Fibroblast of lung (primary cell): ENCODE measurements at regions not wholly inside any gene's neighbourhood (a gene's known extent, or its start where the extent isn't known, plus 50 kb on each side); places are given as distances from the start of the nearest gene placed in this dataset.

Experiments
- DNase-seq, 2 donors: peaks; one replicate each; pipeline versions ENCODE4 v3.0.0 to v3.0.0-alpha.2; 2010; ENCODE audit warnings: low read depth in 2 of 2
- H2AFZ ChIP-seq: 2 replicates; pipeline ENCODE4 v1.5.1; 2012; ENCODE audit warnings: low read length, control low read depth, inconsistent platforms
- H3K27ac ChIP-seq: 2 replicates; pipeline ENCODE4 v1.5.1; 2011; ENCODE audit warnings: low read length, control low read depth; ENCODE audit not compliant: insufficient read depth
- H3K27me3 ChIP-seq: 2 replicates; pipeline ENCODE4 v1.5.1; 2011; ENCODE audit warnings: mild to moderate bottlenecking, low read length; ENCODE audit not compliant: control insufficient read depth, insufficient read depth
- H3K36me3 ChIP-seq: 2 replicates; pipeline ENCODE4 v1.5.1; 2011; ENCODE audit warnings: low read length; ENCODE audit not compliant: control insufficient read depth, insufficient read depth
- H3K4me1 ChIP-seq: 2 replicates; pipeline ENCODE4 v1.5.1; 2011; ENCODE audit warnings: low read length; ENCODE audit not compliant: control insufficient read depth, insufficient read depth; ENCODE audit errors: extremely low read depth
- H3K4me2 ChIP-seq: 2 replicates; pipeline ENCODE4 v1.5.1; 2011; ENCODE audit warnings: low read length, control low read depth; ENCODE audit not compliant: insufficient read depth; ENCODE audit errors: extremely low read depth
- H3K4me3 ChIP-seq, 4 experiments: fragments of 200-600 bp in 1 of 4; sonication (generic) in 1 of 4; replicated peaks in 1 of 4; 2 replicates each; pipeline ENCODE4 v1.5.1; 2011 to 2016; ENCODE audit warnings: low read length in 4 of 4, low read depth in 3 of 4, mild to moderate bottlenecking in 3 of 4, control low read depth in 2 of 4, inconsistent platforms in 1 of 4, mixed read lengths in 1 of 4; ENCODE audit not compliant: insufficient read depth in 1 of 4; ENCODE audit errors: control extremely low read depth in 1 of 4
- H3K79me2 ChIP-seq: 2 replicates; pipeline ENCODE4 v1.5.1; 2012; ENCODE audit warnings: mild to moderate bottlenecking, low read length, inconsistent platforms; ENCODE audit not compliant: control insufficient read depth, insufficient read depth
- H3K9ac ChIP-seq: 2 replicates; pipeline ENCODE4 v1.5.1; 2011; ENCODE audit warnings: mild to moderate bottlenecking, low read length, control low read depth; ENCODE audit not compliant: insufficient read depth
- H3K9me3 ChIP-seq: 2 replicates; pipeline ENCODE4 v1.5.1; 2012; ENCODE audit warnings: low read depth, low read length; ENCODE audit not compliant: control insufficient read depth, insufficient read depth
- H4K20me1 ChIP-seq: 2 replicates; pipeline ENCODE4 v1.5.1; 2011; ENCODE audit warnings: low read length; ENCODE audit not compliant: control insufficient read depth, insufficient read depth; ENCODE audit errors: extremely low read depth
- EZH2 ChIP-seq: IDR thresholded peaks from 2 replicates; pipeline ENCODE4 v1.5.1; 2012; ENCODE audit warnings: low read length, control low read depth, mild to moderate bottlenecking; ENCODE audit errors: missing control alignments
- TF ChIP-seq, protein P1 (sequence below), 2 donors: IDR thresholded peaks in 1 of 2; conservative IDR thresholded peaks in 1 of 2; 1 replicate in 1 of 2; 2 replicates in 1 of 2; pipeline ENCODE4 v1.5.1; 2011 to 2012; ENCODE audit warnings: low read length in 2 of 2, control low read depth in 1 of 2, inconsistent platforms in 1 of 2, low read depth in 1 of 2, mild to moderate bottlenecking in 1 of 2

DNA sequence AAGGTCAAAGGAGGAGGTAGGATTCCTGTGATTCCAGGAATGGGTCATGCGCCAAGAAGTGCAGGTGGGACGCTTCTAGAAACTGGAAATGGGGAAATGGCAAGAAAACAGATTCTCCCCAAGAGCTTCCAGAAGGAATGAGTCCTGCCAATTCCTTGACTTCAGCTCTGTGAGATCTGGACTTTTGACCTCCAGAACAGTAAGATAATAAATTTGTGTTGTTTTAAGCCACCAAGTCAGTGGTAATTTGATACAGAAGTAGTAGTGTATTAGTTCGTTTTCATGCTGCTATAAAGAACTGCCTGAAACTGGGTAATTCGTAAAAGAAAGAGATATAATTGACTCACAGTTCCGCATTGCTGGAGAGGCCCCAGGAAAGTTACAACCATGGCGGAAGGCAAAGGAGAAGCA is 178.6 kb upstream of the GALNT17 start:
- Histone ChIP-seq H3K36me3 (no peaks in the 10 kb centered on the region), H3K4me3 (no peak overlapping the region), H3K79me2 (no peaks in the 10 kb centered on the region), H4K20me1 (no peaks in the 10 kb centered on the region), H2AFZ (no peak overlapping the region), H3K9me3 (no peaks in the 10 kb centered on the region), H3K9ac (no peak overlapping the region), H3K4me2 (no peak overlapping the region), H3K27me3 (no peaks in the 10 kb centered on the region), H3K4me1 (no peaks in the 10 kb centered on the region), H3K27ac (no peak overlapping the region)
- TF ChIP-seq, protein P1, sequence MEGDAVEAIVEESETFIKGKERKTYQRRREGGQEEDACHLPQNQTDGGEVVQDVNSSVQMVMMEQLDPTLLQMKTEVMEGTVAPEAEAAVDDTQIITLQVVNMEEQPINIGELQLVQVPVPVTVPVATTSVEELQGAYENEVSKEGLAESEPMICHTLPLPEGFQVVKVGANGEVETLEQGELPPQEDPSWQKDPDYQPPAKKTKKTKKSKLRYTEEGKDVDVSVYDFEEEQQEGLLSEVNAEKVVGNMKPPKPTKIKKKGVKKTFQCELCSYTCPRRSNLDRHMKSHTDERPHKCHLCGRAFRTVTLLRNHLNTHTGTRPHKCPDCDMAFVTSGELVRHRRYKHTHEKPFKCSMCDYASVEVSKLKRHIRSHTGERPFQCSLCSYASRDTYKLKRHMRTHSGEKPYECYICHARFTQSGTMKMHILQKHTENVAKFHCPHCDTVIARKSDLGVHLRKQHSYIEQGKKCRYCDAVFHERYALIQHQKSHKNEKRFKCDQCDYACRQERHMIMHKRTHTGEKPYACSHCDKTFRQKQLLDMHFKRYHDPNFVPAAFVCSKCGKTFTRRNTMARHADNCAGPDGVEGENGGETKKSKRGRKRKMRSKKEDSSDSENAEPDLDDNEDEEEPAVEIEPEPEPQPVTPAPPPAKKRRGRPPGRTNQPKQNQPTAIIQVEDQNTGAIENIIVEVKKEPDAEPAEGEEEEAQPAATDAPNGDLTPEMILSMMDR (conservative IDR thresholded peaks at IDR 0.05 in 1 of 2, IDR thresholded peaks at IDR 0.05 in 1 of 2; ENCODE audit: low read depth in 1 of 2, low read length in 2 of 2) = no peak
- TF ChIP-seq EZH2 = no peak
- no peak for DNase-seq

DNA sequence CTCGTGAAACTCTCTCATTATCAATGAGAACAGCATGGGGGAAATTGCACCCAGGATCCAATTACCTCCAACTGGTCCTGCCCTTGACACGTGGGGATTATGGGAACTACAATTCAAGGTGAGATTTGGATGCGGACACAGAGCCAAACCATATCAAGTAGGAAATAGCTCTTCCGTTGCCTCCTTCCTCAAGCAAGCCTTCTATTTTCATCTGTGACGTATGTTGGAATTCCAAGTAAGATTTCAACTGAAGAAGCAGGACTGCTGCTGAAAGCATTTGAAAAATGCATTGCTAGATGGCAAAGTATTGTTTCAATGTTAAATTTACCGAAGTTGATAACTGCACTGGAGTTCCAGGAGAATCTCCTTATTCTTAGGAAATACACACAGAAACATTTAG is 178.1 kb upstream of the GALNT17 start:
- H2AFZ ChIP-seq = no peak overlapping the region
- DNase-seq = no peak
- no peak overlapping the region for H3K9ac ChIP-seq

DNA sequence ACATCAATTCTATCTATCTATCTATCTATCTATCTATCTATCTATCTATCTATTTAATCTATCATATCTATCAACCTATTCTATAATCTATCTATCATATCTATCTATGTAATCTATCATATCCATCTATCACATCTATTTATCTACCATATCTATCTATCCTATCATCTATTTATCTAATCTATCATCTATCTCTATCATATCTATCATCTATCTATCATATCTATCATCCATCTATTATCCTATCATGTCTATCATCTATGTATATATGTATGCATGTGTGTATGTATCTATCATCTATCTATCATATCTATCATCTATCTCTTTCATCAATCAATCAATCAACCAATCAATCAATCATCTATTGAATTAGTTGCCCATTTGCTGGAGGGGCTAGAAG is 159.3 kb upstream of the GALNT17 start:
- no peaks in the 10 kb centered on the region for H4K20me1 ChIP-seq
- no peak overlapping the region for H3K9ac ChIP-seq
- no peak overlapping the region for H2AFZ ChIP-seq
- no peak overlapping the region for H3K4me3 ChIP-seq
- no peak overlapping the region for H3K4me2 ChIP-seq
- no peak for DNase-seq
- H3K36me3 ChIP-seq = no peaks in the 10 kb centered on the region
- TF ChIP-seq, protein P1 (conservative IDR thresholded peaks at IDR 0.05 in 1 of 2, IDR thresholded peaks at IDR 0.05 in 1 of 2; ENCODE audit: low read depth in 1 of 2, low read length in 2 of 2) = no peak
- TF ChIP-seq EZH2 = no peak
- H3K79me2 ChIP-seq = no peaks in the 10 kb centered on the region
- no peaks in the 10 kb centered on the region for H3K9me3 ChIP-seq
- no peaks in the 10 kb centered on the region for H3K4me1 ChIP-seq
- H3K27me3 ChIP-seq = no peaks in the 10 kb centered on the region
- H3K27ac ChIP-seq = no peak overlapping the region

More for the DNA sequence above, 178.1 kb upstream of the GALNT17 start:
- Histone ChIP-seq H3K4me3 (no peak overlapping the region), H3K4me1 (no peaks in the 10 kb centered on the region), H3K36me3 (no peaks in the 10 kb centered on the region), H3K4me2 (no peak overlapping the region), H3K9me3 (no peaks in the 10 kb centered on the region), H3K79me2 (no peaks in the 10 kb centered on the region), H3K27me3 (no peaks in the 10 kb centered on the region), H4K20me1 (no peaks in the 10 kb centered on the region), H3K27ac (no peak overlapping the region)
- TF ChIP-seq, protein P1 (conservative IDR thresholded peaks at IDR 0.05 in 1 of 2, IDR thresholded peaks at IDR 0.05 in 1 of 2; ENCODE audit: low read depth in 1 of 2, low read length in 2 of 2) = no peak
